Mesothelial cell of epicardium (in vitro differentiated cells): ENCODE measurements at regions not wholly inside any gene's neighbourhood (a gene's known extent, or its start where the extent isn't known, plus 50 kb on each side); places are given as distances from the start of the nearest gene placed in this dataset.

Experiments
- DNase-seq, 2 experiments: peaks; one replicate each; pipeline ENCODE4 v3.0.0; 2021; ENCODE audit warnings: low spot score in 2 of 2; ENCODE audit not compliant: unreplicated experiment in 2 of 2
- H3K27ac Mint-ChIP-seq: 2 replicates; pipeline ENCODE4 v1.8.0; 2021; ENCODE audit warnings: mixed read lengths
- H3K27me3 Mint-ChIP-seq: 2 replicates; pipeline ENCODE4 v1.8.0; 2021; ENCODE audit warnings: low read depth, mixed read lengths
- H3K36me3 Mint-ChIP-seq: 2 replicates; pipeline ENCODE4 v1.8.0; 2021; ENCODE audit warnings: mixed read lengths
- H3K4me1 Mint-ChIP-seq: 2 replicates; pipeline ENCODE4 v1.8.0; 2021; ENCODE audit warnings: mixed read lengths
- H3K4me3 Mint-ChIP-seq: 2 replicates; pipeline ENCODE4 v1.8.0; 2021; ENCODE audit warnings: mild to moderate bottlenecking, moderate library complexity, mixed read lengths
- H3K9me3 Mint-ChIP-seq: 2 replicates; pipeline ENCODE4 v1.8.0; 2021; ENCODE audit warnings: mixed read lengths
- CTCF ChIP-seq: fragments of 200-600 bp; sonication (generic); IDR thresholded peaks from one replicate; pipeline ENCODE4 v1.5.0; 2021; ENCODE audit warnings: antibody characterized with exemption; ENCODE audit not compliant: unreplicated experiment

- Mint-ChIP-seq H3K36me3 (peaks cover 2% of the 10 kb centered on the region), H3K9me3 (peaks cover 10% of the 10 kb centered on the region), H3K27ac (peak overlapping the region; percentile 97), H3K27me3 (no peaks in the 10 kb centered on the region), H3K4me1 (peaks cover 57% of the 10 kb centered on the region), H3K4me3 (no peak overlapping the region)
- no peak for DNase-seq
- no peak for TF ChIP-seq CTCF
Measured at GRCh38 chr14:64639340-64639821, 64.8 kb upstream of the PLEKHG3 start.

- H3K4me3 Mint-ChIP-seq, result no peak overlapping the region
- H3K36me3 Mint-ChIP-seq, result peaks cover 2% of the 10 kb centered on the region
- no peak for TF ChIP-seq CTCF
- H3K4me1 Mint-ChIP-seq, result peaks cover 72% of the 10 kb centered on the region
- H3K27ac Mint-ChIP-seq, result peak overlapping the region; percentile 79
- H3K27me3 Mint-ChIP-seq, result no peaks in the 10 kb centered on the region
- DNase-seq, result no peak
- peaks cover 10% of the 10 kb centered on the region for H3K9me3 Mint-ChIP-seq
Measured at GRCh38 chr14:64640839-64641238, 63.4 kb upstream of the PLEKHG3 start.

GRCh38 chr14:64641760-64642159, 62.5 kb upstream of the PLEKHG3 start:
- H3K27ac Mint-ChIP-seq, result peak overlapping the region; percentile 84
- TF ChIP-seq CTCF, result no peak

GRCh38 chr14:64643709-64644108, 60.5 kb upstream of the PLEKHG3 start:
- H3K27ac Mint-ChIP-seq, result peak overlapping the region; percentile 99
- no peak for TF ChIP-seq CTCF
- H3K9me3 Mint-ChIP-seq, result peaks cover 10% of the 10 kb centered on the region
- H3K4me1 Mint-ChIP-seq, result peaks cover 68% of the 10 kb centered on the region
- no peaks in the 10 kb centered on the region for H3K27me3 Mint-ChIP-seq
- H3K36me3 Mint-ChIP-seq, result peaks cover 2% of the 10 kb centered on the region
- DNase-seq, result no peak
- H3K4me3 Mint-ChIP-seq, result no peak overlapping the region

More at GRCh38 chr14:64641760-64642159, 62.5 kb upstream of the PLEKHG3 start:
- DNase-seq, result no peak
- Mint-ChIP-seq H3K4me1 (peaks cover 74% of the 10 kb centered on the region), H3K4me3 (no peak overlapping the region), H3K9me3 (peaks cover 10% of the 10 kb centered on the region), H3K36me3 (peaks cover 2% of the 10 kb centered on the region), H3K27me3 (no peaks in the 10 kb centered on the region)

GRCh38 chr14:64644629-64645028, 59.6 kb upstream of the PLEKHG3 start:
- H3K4me1 Mint-ChIP-seq, result peaks cover 59% of the 10 kb centered on the region
- no peak overlapping the region for H3K4me3 Mint-ChIP-seq
- H3K27ac Mint-ChIP-seq, result peak overlapping the region; percentile 99
- peaks cover 2% of the 10 kb centered on the region for H3K36me3 Mint-ChIP-seq
- DNase-seq, result no peak
- H3K27me3 Mint-ChIP-seq, result no peaks in the 10 kb centered on the region
- H3K9me3 Mint-ChIP-seq, result peaks cover 10% of the 10 kb centered on the region
- no peak for TF ChIP-seq CTCF
